Ramos (cell line): ENCODE measurements at regions not wholly inside any gene's neighbourhood (a gene's known extent, or its start where the extent isn't known, plus 50 kb on each side); places are given as distances from the start of the nearest gene placed in this dataset.
"Not testable (repeated sequence)": the region's sequence is repeated elsewhere in the genome, so short reads cannot be mapped to it uniquely, and the experiment has no call there.

Experiments
- in situ Hi-C: fragments of 300-500 bp; cut with MboI; formaldehyde crosslinking; loops from one replicate; pipeline ENCODE4 v1.14.3; 2022; ENCODE audit warnings: low sequenced_read_pairs; ENCODE audit not compliant: unreplicated experiment

DNA sequence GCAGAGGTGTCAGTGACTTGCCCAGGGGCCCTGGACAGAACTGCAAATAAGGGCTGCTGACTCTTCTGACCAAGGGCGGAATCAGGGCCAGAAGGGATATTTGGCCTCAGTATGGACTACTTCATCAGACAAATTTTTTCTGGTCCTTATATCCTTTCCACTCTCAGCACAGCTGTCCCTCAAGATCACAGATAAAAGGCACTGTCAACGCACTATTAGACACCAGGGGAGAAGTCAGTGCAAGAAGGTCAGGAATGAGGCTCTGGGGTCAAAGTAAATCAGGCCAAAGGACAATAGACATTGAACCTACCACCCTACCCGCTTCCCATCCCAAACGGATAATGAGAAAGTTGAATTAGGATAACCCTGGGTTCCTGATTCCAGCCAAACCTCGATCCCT is 657.6 kb downstream of the UQCRFS1 start:
- in situ Hi-C loops: no loop called here

DNA sequence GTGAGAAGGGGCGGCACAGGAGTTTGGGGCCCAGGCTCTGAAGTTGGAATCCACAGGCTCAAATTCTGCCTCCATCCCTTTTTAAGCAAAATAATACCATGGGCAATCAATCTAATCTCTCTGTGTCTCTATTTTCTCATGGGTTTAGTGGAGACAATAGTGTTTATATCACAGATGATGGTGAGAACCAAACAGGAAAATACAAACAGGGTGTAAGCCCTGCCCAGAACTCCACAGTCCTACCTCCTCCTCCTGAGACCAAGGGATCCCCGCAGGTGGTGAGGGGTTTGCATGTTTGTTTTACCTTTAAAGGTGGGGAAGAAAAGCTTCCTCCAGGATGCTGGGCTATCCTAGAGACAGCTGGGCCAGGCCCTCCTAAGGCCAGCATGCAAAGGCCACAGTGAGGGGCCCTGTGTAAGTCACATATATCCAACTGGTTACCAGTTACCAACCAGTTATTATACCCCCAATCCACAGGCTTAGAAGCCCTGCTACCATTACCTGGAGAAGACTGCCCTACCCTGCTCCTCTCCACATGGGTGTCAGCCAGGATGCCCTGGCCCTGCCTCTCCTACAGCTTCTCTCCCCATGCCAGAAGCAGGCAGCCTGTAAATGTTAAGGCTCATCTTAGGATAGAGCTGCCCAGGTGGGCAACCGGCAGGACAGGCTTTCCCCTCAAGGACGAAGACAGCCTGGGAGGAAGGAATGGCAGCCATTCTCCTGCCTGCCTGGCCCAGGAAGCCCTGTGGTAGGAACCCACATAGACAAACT is 658.4 kb downstream of the UQCRFS1 start:
- in situ Hi-C loops: no loop called here

GRCh38 chr19:28553764-28554163 is 659.2 kb downstream of the UQCRFS1 start:
- in situ Hi-C loops: no loop called here

- in situ Hi-C loops: no loop called here
Observed at GRCh38 chr19:28553005-28553404, 659.9 kb downstream of the UQCRFS1 start.

DNA sequence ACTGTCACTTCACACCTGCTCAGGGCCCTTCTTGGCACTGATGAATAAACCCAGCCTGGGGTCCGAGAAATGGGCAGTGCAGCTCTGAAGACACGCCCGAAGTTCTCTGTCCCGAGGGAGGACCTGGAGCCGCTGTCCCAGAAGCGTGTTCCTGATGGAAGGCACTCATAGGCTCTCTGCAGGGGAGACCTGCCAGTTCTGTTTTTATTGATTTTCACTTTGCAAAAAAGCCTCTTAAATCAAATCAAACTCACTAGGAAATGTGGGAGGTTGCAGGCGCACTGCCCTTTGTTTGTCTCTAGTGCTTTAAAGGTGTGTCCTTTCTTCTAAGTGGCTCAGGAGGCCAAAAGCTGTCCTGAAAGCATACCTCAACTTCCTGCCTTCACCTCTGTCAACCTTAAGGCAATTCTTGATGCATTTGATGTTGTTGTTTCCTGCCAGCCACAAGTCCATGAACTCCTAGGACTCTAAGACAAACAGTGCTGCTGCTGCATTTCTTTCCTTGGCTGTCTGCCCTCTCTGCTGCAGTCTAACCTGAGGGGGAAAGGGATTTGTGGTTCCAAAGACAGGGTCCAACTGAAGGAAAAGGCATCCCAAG is 663.2 kb downstream of the UQCRFS1 start:
- in situ Hi-C loops: no loop called here

- in situ Hi-C loops: no loop called here
Observed at GRCh38 chr19:28546148-28546685, 666.7 kb downstream of the UQCRFS1 start.

- in situ Hi-C loops: not testable (repeated sequence)
Observed at GRCh38 chr19:28545397-28545796, 667.6 kb downstream of the UQCRFS1 start.

DNA sequence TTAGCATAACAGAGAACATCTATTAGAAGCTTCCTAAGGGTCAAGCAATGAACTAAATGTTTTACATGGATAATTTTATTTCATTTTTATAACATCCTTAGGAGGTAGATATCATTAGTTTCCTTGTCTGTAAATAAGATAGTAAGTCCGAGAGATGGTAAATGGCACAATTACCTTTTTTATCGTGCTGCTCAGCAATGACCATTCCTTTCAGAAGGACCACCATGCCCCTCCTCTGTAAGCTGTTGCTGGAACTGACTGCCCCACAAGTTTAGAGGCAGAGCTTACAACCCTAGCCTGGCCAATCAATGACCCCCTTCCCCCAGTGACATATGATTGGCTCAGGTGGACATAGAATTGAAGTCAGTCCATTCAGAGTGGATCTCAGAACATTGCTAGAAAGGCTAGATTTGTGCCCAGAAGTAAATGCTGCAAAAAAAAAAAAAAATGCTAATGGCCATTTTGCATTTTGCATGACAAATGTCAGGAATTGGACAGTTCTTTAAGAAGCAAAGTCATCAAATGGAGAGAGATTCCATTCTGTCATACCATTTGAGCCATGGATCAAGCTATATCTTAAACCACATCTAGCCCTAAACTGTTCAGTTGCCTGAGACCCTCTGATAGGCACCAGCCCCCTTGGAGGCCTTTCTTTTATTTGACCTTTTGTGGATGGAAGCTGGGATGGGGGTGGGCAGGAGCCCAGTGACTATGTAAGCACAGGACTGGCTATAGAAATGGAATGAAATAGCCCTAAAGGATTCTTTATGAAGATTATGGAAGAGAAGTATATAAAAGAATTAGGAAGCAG is 668.3 kb downstream of the UQCRFS1 start:
- in situ Hi-C loops: no loop called here

DNA sequence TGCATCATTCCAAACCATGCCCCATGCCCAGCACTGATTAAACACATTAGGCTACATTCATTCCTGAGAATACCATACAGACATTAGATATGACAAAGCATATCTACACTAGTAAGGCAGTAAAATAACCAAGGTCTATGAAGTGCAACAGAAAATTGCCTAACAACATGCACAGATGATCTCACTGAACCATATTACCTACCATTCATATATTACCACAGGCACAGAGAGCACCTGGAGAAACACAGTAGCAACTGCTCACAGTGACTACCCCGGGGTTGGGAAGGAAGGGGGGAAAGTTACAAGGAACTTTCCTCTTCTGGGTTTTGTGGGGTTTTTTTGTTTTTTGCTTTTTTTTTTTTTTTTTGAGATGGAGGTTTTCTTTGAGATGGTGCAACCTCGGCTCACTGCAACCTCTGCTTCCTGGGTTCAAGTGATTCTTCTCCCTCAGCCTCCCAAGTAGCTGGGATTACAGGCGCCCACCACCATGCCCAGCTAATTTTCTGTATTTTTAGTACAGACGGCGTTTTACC is 669.6 kb downstream of the UQCRFS1 start:
- in situ Hi-C loops: no loop called here

DNA sequence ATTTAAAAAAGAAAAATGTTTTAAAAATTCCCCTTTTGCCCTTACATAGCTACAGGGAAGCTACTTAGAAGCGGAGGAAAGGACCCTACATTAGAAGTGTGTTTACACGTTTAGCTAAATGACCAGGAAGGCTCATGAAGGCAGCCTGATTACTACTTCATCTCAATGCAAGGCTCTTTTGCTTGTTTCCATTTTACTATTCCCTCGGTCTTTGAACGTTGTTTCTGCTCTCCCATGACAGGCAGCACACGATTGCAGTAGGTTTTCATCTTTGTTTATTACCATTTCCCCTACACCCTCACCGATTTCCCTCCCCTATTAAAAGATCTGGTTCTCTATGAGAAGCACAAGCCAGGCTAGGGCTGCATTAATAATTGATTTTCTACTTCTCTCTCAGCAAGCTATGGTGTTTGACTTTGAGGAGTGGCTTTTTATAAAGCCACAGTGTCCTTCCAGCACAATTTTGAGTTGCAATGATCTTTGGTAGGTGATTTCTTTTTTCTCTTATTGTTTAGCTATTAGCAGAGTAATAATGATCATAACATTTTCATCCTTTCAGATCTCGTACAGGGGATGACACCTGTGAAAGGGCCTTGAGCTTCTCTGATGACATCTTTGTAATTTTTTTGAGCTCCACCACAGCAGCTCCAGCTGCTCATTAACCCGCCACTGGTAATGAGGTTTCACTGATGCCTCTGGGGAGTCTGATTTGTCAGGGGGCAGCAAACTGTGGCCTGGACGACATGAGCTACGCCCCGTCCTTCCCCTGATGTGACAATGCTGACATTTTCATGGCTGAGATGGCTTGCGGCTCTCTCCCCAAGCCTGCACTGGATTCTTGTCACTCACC is 670.3 kb downstream of the UQCRFS1 start:
- in situ Hi-C loops: no loop called here

- in situ Hi-C loops: no loop called here
Observed at GRCh38 chr19:28541602-28542393, 671.2 kb downstream of the UQCRFS1 start.

DNA sequence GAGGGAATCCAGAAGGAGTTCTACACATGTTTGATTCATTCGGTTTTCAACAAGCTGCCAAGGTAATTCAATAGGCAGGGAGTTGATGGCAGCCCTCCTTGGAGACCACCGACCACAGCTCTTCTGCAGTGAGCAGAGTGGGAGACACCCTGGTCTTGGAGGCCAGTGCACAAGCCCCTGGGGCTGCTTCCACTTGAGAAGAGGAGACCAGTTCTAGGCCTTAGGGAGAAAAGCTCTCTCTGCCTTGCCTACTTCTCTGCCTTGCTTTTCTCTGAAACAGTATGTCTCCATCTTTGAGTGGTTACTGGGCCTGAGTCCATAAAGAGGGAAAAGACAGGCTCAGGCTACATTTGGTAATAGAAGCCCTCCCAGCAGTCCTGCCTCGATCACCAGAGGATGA is 671.9 kb downstream of the UQCRFS1 start:
- in situ Hi-C loops: no loop called here

GRCh38 chr19:28540385-28540784 is 672.6 kb downstream of the UQCRFS1 start:
- in situ Hi-C loops: not testable (repeated sequence)

GRCh38 chr19:28539759-28540158 is 673.2 kb downstream of the UQCRFS1 start:
- in situ Hi-C loops: no loop called here

DNA sequence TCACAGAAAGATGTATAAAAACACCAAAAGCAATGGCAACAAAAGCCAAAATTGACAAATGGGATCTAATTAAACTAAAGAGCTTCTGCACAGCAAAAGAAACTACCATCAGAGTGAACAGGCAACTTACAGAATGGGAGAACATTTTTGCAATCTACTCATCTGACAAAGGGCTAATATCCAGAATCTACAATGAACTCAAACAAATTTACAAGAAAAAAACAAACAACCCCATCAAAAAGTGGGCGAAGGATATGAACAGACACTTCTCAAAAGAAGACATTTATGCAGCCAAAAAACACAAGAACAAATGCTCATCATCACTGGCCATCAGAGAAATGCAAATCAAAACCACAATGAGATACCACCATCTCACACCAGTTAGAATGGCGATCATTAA is 674.4 kb downstream of the UQCRFS1 start:
- in situ Hi-C loops: not testable (repeated sequence)

GRCh38 chr19:28537896-28538295 is 675.1 kb downstream of the UQCRFS1 start:
- in situ Hi-C loops: no loop called here

GRCh38 chr19:28537079-28537478 is 675.9 kb downstream of the UQCRFS1 start:
- in situ Hi-C loops: no loop called here

DNA sequence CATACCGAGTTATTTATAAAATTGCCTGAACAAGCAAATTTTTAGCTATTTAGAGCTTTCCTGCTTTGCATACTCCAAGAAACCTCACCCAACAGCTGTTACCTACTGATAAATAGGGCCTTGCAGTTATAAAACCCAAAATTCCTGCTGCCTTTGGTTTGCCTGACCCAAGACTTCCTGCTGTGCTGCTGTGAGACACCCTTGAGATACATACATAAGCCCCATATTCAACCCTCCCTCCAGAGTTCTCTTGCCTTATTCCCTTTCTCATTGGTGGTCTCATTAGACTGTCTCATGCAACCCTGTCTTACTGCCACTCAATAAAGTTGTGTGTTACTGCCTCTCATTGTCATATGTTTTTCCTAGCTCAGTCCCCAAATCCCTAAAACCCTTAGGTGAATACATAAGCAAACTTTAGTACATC is 677.6 kb downstream of the UQCRFS1 start:
- in situ Hi-C loops: no loop called here

DNA sequence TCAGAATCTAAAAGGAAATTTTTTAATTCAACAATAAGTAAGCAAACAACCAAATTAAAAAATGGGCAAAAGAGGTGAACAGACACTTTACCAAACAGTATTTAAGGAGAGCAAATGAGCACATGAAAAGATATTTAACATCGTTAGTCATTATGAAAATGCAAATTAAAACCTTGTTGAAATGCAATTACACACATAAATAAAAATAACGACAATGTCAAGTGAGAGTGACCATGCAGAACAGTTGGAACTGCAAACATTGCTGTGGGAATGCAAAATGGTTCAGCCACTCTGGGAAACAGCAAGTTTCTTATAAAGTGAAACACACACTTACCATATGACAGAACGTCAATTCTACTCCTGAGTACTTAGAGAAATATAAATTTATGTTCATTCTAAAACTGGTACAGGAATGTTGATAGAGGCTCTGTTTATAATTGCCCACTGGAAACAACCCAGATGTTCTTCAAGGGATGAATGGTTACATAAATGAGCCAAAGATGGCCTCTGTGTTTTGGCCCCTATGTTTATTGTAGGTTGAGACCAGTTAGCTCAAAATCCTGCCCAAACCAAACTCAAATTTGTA is 678.1 kb downstream of the UQCRFS1 start:
- in situ Hi-C loops: no loop called here
